ENCODE measurements at regions not wholly inside any gene's neighbourhood (a gene's known extent, or its start where the extent isn't known, plus 50 kb on each side); places are given as distances from the start of the nearest gene placed in this dataset.
"Not testable (repeated sequence)": the region's sequence is repeated elsewhere in the genome, so short reads cannot be mapped to it uniquely, and the experiment has no call there.

- Mint-ChIP-seq H3K27ac (ENCODE audit: unreplicated experiment) (no peak overlapping the region), H3K9me3 (no peaks in the 10 kb centered on the region), H3K4me3 (no peak overlapping the region), H3K4me1 (no peaks in the 10 kb centered on the region), H3K27me3 (ENCODE audit: low read depth) (no peaks in the 10 kb centered on the region), H3K36me3 (ENCODE audit: low read depth) (no peaks in the 10 kb centered on the region)
- DNase-seq (ENCODE audit: low read depth, low spot score), result no peak
- TF ChIP-seq CTCF (conservative IDR thresholded peaks at IDR 0.05), result no peak
Observed at GRCh38 chr4:79561751-79562150, 153.7 kb upstream of the GK2 start.

- H3K27me3 Mint-ChIP-seq (ENCODE audit: low read depth); DNase-seq (ENCODE audit: low read depth, low spot score); H3K4me1 Mint-ChIP-seq; H3K4me3 Mint-ChIP-seq; H3K27ac Mint-ChIP-seq (ENCODE audit: unreplicated experiment); H3K9me3 Mint-ChIP-seq; H3K36me3 Mint-ChIP-seq (ENCODE audit: low read depth): not testable (repeated sequence)
Observed at GRCh38 chr4:79559398-79559797, 151.4 kb upstream of the GK2 start.

- H3K4me1 Mint-ChIP-seq, result no peaks in the 10 kb centered on the region
- peaks cover 2% of the 10 kb centered on the region for H3K9me3 Mint-ChIP-seq
- no peak overlapping the region for H3K27ac Mint-ChIP-seq (ENCODE audit: unreplicated experiment)
- no peaks in the 10 kb centered on the region for H3K36me3 Mint-ChIP-seq (ENCODE audit: low read depth)
- no peak overlapping the region for H3K4me3 Mint-ChIP-seq
- H3K27me3 Mint-ChIP-seq (ENCODE audit: low read depth), result no peaks in the 10 kb centered on the region
- no peak for TF ChIP-seq CTCF (conservative IDR thresholded peaks at IDR 0.05)
- no peak for DNase-seq (ENCODE audit: low read depth, low spot score)
Observed at GRCh38 chr4:79552311-79552710, 144.3 kb upstream of the GK2 start.

GRCh38 chr4:79551555-79551954, 143.5 kb upstream of the GK2 start:
- H3K9me3 Mint-ChIP-seq, result peaks cover 2% of the 10 kb centered on the region
- TF ChIP-seq CTCF (conservative IDR thresholded peaks at IDR 0.05), result no peak
- no peaks in the 10 kb centered on the region for H3K27me3 Mint-ChIP-seq (ENCODE audit: low read depth)
- no peak overlapping the region for H3K4me3 Mint-ChIP-seq
- DNase-seq (ENCODE audit: low read depth, low spot score), result no peak
- no peaks in the 10 kb centered on the region for H3K36me3 Mint-ChIP-seq (ENCODE audit: low read depth)
- no peaks in the 10 kb centered on the region for H3K4me1 Mint-ChIP-seq
- H3K27ac Mint-ChIP-seq (ENCODE audit: unreplicated experiment), result no peak overlapping the region

GRCh38 chr4:79547851-79548250, 139.8 kb upstream of the GK2 start:
- no peaks in the 10 kb centered on the region for H3K27me3 Mint-ChIP-seq (ENCODE audit: low read depth)
- H3K4me3 Mint-ChIP-seq, result no peak overlapping the region
- H3K9me3 Mint-ChIP-seq, result peaks cover 2% of the 10 kb centered on the region
- TF ChIP-seq CTCF (conservative IDR thresholded peaks at IDR 0.05), result no peak
- no peak overlapping the region for H3K27ac Mint-ChIP-seq (ENCODE audit: unreplicated experiment)
- no peaks in the 10 kb centered on the region for H3K4me1 Mint-ChIP-seq
- DNase-seq (ENCODE audit: low read depth, low spot score), result no peak
- no peaks in the 10 kb centered on the region for H3K36me3 Mint-ChIP-seq (ENCODE audit: low read depth)

- not testable (repeated sequence) for DNase-seq (ENCODE audit: low read depth, low spot score); H3K4me1 Mint-ChIP-seq; H3K27me3 Mint-ChIP-seq (ENCODE audit: low read depth); H3K27ac Mint-ChIP-seq (ENCODE audit: unreplicated experiment); H3K4me3 Mint-ChIP-seq; H3K9me3 Mint-ChIP-seq; H3K36me3 Mint-ChIP-seq (ENCODE audit: low read depth)
Observed at GRCh38 chr4:79545292-79545691, 137.3 kb upstream of the GK2 start.

- no peak for TF ChIP-seq CTCF (conservative IDR thresholded peaks at IDR 0.05)
- Mint-ChIP-seq H3K36me3 (ENCODE audit: low read depth) (no peaks in the 10 kb centered on the region), H3K9me3 (no peaks in the 10 kb centered on the region), H3K27me3 (ENCODE audit: low read depth) (no peaks in the 10 kb centered on the region), H3K4me3 (no peak overlapping the region), H3K4me1 (no peaks in the 10 kb centered on the region), H3K27ac (ENCODE audit: unreplicated experiment) (no peak overlapping the region)
- no peak for DNase-seq (ENCODE audit: low read depth, low spot score)
Observed at GRCh38 chr4:79540143-79540542, 132.1 kb upstream of the GK2 start.
